ENCODE measurements at regions not wholly inside any gene's neighbourhood (a gene's known extent, or its start where the extent isn't known, plus 50 kb on each side); places are given as distances from the start of the nearest gene placed in this dataset.

DNA sequence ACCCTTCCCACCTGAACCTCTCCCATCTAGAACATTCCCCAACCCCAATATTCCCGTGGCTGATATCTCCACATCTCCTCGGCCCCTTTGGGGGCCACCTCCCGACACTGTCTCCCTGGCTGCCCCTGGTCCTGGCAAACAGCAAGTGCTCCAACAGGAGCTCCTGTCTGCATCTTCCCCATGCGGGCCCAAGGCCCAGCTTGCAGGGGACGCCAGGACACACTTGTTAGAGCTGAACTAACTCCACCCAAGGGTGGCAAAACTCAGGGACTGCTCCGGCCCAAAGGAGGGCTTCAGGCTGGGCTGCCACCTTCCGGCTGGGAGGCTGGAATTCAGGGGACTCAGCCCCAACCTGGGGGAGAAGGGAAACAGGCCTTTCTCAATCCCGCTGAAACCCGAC lies 106.6 kb downstream of the NCOR2 start:
- TF ChIP-seq, protein P1, sequence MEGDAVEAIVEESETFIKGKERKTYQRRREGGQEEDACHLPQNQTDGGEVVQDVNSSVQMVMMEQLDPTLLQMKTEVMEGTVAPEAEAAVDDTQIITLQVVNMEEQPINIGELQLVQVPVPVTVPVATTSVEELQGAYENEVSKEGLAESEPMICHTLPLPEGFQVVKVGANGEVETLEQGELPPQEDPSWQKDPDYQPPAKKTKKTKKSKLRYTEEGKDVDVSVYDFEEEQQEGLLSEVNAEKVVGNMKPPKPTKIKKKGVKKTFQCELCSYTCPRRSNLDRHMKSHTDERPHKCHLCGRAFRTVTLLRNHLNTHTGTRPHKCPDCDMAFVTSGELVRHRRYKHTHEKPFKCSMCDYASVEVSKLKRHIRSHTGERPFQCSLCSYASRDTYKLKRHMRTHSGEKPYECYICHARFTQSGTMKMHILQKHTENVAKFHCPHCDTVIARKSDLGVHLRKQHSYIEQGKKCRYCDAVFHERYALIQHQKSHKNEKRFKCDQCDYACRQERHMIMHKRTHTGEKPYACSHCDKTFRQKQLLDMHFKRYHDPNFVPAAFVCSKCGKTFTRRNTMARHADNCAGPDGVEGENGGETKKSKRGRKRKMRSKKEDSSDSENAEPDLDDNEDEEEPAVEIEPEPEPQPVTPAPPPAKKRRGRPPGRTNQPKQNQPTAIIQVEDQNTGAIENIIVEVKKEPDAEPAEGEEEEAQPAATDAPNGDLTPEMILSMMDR (IDR thresholded peaks at IDR 0.05) = no peak
- no peak for TF ChIP-seq POLR2A (IDR thresholded peaks at IDR 0.05)
